NCI-H2196 (cell line): ENCODE measurements at regions not wholly inside any gene's neighbourhood (a gene's known extent, or its start where the extent isn't known, plus 50 kb on each side); places are given as distances from the start of the nearest gene placed in this dataset.

Source experiments
- DNase-seq: peaks from one replicate; lab custom pipeline; 2025; ENCODE audit not compliant: unreplicated experiment; lab: John Stamatoyannopoulos, UW

- DNase-seq = no peak
Observed at GRCh38 chr4:160772668-160773067, 1391.1 kb downstream of the FSTL5 start.

GRCh38 chr4:160795216-160795615 lies 1368.6 kb downstream of the FSTL5 start:
- no peak for DNase-seq

- DNase-seq = no peak
Observed at GRCh38 chr4:160808174-160808573, 1355.6 kb downstream of the FSTL5 start.

GRCh38 chr4:160809576-160809975 lies 1354.2 kb downstream of the FSTL5 start:
- no peak for DNase-seq

- no peak for DNase-seq
Observed at GRCh38 chr4:160810424-160810823, 1353.4 kb downstream of the FSTL5 start.

DNA sequence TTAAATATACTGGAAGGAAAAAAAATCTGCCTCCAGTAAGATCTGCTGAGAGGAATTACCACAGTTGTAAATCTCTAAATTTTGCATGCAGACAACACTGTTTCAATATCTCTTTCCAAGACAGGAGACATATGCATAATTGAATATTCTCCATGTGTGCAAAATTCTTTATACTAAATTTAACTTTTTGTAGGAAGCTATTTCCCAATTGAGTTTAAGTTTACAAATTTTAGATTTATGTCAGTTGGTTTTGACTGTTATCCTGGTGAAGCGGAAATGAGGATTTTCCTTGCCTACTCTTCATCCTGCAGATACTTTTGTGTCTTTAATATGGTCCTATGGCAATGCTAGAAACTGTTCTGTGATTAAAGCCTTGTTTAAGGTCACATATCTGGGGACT lies 1352.9 kb downstream of the FSTL5 start:
- no peak for DNase-seq

DNA sequence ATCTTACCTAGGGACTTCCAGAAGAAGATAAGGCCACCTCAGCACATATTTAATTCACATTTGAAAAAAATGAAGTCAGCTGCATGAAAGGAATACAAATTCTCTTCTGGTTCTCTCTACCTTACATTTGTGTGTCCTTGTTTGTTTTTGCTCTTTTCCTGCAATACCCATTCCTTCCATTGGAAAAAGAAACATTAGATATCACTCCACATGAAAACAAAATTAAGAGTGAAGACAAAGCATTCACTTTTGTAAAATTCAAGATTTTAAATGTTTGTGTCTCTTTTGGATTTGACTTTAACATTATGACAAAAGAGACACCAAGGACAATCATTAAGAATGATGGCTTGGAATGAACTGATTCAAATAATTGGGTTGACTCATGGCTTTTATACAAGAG lies 1351.8 kb downstream of the FSTL5 start:
- no peak for DNase-seq

GRCh38 chr4:160814726-160815125 lies 1349.1 kb downstream of the FSTL5 start:
- no peak for DNase-seq

GRCh38 chr4:160818571-160818970 lies 1345.2 kb downstream of the FSTL5 start:
- no peak for DNase-seq

DNA sequence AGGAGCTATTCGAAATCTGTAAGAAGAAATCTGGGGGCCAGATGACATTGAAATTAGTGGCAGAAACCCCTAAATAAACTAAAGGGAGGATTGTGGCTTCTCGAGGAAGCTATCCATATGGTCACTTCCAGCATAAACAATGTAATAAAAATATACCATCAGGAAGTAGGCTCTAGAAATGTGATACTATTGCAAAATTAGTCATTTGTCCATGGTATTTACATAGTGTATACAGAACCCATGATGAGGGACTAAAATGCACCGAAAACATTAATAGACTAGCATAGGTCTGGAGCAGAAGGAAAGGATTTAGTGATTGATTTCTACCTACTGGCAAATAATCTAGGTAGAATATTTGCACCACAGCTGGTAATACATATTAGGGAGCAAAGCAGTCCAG lies 1344.0 kb downstream of the FSTL5 start:
- DNase-seq = no peak

- DNase-seq = no peak
Observed at GRCh38 chr4:160824481-160824880, 1339.3 kb downstream of the FSTL5 start.

GRCh38 chr4:160825644-160826338 lies 1338.0 kb downstream of the FSTL5 start:
- no peak for DNase-seq

DNA sequence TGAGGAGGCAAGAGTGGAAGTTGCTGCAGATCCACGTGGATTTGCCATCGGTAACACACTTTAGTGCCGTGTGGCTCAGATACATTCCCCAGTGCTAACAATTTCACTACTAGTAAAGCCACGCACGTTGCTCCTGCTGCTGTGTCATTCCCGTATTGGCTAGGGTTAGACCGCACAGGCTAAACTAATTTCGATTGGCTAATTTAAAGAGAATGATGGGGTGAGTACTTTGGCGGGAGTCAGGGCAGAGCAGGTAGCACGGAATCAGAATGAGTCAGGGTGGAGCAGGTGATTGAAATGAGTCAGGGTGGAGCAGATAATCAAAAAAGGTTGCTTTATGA lies 1337.5 kb downstream of the FSTL5 start:
- no peak for DNase-seq

DNA sequence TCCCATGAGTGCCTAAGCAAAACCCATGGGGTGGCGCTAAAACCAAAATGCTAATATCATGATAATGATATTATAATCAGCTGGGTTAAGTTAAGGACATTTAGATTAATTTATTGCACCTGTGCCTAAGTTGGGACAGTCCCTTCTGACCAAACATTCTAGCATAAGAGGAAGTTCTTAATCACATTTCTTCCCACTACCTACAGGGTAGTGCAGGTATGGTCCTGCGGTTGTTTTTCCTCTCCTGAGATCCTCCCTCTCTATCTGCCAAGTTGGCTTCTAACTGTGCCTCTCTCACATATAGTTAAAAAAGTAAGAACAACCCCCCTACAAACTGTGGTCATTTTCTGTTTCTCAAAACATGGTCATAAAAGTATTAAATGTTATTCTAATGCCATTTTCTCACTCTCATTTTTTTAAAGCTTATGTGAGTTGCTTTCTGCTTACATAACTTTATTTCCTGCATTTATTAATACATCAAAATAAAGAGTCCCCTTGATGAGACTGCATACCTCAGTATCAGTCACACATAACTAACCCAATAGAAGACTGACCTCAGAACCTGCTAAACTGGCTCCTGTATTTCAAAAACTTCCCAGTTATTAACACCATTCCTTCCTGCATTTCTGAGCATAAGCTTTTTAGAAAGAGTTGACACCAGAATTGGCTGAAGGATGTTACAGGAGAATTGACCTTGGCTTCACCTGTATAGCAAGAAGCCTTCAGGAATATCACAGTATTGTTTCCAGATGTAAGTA lies 1332.5 kb downstream of the FSTL5 start:
- DNase-seq = no peak

DNA sequence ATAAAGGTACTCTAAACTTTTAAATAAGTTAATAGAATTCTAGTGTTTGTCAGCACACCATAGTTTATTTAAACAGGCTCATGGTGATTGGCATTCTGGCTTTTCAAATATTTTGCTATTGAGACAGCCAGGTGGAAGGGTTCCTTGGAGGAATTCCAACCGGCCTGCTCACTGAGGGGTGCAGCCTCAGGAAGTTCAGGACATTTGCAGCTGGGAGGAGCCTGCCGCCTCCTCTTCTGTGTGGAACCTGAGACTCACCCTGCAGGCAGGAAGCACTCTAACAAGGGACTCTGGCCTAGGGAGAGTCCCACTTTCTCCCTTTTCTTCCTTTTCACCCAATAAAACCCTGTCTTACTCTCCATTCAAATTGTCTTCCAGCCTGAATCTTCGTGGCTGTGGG lies 1328.0 kb downstream of the FSTL5 start:
- DNase-seq = no peak

DNA sequence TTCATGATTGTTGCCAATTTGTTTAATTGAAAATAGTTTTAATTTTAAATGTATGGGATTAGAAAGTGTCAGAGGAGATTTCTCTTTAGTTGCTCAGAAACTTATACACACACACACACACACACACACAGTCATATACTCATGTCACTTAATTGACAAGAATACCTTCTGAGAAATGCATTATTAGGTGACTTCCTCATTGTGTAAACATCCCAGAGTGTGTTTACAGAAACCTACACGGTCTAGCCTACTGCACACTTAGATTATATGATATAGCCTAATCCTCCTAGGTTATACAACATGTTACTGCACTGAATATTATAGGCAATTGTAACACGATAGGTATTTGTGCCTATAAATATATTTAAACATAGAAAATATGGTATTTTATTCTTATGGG lies 1327.4 kb downstream of the FSTL5 start:
- no peak for DNase-seq

DNA sequence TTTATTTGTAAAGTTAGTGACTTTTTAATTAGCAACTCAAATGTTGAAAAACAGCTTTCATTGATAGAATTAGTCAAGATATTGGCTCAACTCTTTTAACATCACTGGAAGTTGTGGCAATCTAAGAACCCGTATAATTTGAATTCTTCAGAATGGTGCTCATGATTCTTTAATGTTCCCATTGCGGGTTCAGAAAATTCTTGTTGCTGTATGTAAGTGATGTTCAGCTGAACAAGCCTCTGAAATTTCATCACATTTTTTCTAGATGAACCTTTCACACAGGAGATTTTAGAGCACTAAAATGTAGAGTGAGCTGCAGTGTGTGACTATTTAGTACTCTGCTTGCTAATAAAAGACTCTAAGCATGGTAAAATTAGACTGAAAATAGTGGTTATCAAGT lies 1317.7 kb downstream of the FSTL5 start:
- no peak for DNase-seq

GRCh38 chr4:160847228-160847627 lies 1316.6 kb downstream of the FSTL5 start:
- DNase-seq = no peak

DNA sequence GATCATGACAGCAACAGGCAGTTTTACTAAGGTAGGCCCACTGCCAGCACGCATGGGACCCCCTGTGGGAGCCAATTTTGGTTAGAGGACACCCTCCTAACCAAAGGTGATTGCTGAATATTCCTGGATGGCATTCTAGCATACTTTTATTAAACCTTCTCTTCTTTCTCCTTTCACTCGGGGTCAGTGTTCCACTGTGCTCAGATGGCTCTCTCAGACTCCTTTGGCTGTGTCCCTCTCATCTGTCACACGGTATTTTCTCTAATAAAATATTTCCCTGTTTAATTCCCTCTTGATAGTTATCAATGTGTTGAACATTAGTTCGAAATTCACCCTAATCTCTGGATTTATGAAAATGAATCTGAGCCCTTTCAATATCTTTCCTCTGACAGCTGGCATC lies 1315.3 kb downstream of the FSTL5 start:
- DNase-seq = no peak

DNA sequence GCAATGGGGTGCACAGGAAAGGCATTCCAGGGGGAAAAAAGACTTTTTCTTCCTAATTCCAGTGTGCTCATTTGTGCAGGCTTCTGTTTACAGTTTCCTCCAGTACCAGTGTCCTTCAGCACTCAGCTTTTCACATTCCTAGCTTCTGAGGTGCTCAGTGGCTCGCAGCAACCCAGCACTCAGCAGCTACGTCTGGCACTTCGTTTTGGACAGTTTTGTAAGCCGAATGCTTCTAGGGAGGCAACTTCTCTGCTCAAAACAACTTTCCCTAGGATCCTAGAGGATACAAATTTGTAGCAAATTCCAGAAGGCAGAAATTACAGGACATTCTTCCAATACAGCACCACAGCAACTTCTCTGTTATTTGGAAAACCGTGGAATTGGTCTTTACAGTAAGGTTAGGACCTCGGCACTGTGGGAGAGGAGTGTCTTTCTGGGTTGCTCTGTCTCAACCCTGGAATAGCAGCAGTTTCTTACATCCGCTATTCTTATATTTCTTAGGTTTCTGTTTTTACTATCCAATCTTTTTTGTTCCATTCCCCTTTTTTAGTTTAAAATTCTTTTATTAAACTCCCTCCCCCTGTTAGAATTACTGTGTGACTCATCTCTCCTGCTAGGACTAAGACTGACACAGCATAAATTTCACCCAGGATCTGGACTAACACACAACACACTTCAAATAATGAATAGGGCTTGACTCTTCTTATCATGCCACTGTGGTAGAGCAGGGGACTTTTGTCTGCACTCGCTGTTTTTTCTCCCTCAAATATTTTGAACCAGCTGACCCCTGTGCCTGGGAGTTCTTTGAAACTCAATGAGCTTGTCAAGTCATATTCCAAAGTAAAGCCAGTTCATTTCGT lies 1314.7 kb downstream of the FSTL5 start:
- DNase-seq = no peak

DNA sequence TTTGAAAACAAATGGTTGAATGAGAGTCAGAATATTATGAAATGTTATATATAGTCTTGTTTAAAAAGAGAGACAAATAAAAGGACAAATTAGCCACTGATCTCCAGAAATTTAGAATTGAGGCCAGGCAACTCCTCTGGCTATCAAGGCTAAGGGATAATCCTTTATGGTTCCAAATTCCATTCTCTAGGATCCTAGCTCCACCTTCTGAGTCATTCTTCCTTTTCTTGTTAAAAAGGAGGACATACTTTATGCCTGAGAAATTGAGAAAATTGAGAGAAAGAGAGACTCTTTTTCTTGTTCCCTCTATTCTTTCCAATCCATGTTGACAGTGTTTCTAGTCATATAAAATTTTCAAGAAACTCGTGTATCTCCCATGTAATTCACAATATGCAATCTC lies 1299.5 kb downstream of the FSTL5 start:
- no peak for DNase-seq

- no peak for DNase-seq
Observed at GRCh38 chr4:160869899-160870298, 1293.9 kb downstream of the FSTL5 start.
